ENCODE measurements at regions not wholly inside any gene's neighbourhood (a gene's known extent, or its start where the extent isn't known, plus 50 kb on each side); places are given as distances from the start of the nearest gene placed in this dataset.

DNA sequence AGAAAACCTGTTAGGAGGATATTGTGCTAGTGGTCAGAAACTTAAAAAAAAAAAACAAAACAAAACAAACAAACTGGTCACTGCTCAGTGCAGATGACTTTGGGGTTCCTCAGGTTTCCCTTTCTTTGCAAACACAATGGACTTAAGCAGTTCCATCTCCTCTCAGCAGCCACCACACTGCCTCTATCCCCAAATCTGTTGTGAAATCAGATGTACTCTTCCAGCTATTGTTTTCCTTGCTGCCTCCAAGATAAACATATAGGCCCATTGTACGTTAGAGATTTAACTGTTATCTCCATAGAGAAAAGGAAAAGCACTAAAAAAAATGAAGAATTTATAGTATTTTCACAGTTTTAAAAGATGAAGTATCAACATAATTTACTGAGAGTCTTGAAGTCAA, 147.1 kb downstream of the MPP7 start:
- TF ChIP-seq, protein P1, sequence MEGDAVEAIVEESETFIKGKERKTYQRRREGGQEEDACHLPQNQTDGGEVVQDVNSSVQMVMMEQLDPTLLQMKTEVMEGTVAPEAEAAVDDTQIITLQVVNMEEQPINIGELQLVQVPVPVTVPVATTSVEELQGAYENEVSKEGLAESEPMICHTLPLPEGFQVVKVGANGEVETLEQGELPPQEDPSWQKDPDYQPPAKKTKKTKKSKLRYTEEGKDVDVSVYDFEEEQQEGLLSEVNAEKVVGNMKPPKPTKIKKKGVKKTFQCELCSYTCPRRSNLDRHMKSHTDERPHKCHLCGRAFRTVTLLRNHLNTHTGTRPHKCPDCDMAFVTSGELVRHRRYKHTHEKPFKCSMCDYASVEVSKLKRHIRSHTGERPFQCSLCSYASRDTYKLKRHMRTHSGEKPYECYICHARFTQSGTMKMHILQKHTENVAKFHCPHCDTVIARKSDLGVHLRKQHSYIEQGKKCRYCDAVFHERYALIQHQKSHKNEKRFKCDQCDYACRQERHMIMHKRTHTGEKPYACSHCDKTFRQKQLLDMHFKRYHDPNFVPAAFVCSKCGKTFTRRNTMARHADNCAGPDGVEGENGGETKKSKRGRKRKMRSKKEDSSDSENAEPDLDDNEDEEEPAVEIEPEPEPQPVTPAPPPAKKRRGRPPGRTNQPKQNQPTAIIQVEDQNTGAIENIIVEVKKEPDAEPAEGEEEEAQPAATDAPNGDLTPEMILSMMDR (IDR thresholded peaks at IDR 0.05; ENCODE audit: low read depth, low read length) = no peak
- TF ChIP-seq EZH2phosphoT487 (IDR thresholded peaks at IDR 0.05; ENCODE audit: low read depth) = no peak
